GM12873 (cell line): ENCODE measurements at regions not wholly inside any gene's neighbourhood (a gene's known extent, or its start where the extent isn't known, plus 50 kb on each side); places are given as distances from the start of the nearest gene placed in this dataset.

Experiments used
- CTCF ChIP-seq: IDR thresholded peaks from 2 replicates; pipeline ENCODE4 v1.5.1; 2012; ENCODE audit warnings: low read depth, mild to moderate bottlenecking, moderate library complexity, low read length, control low read depth; ENCODE audit not compliant: insufficient read depth; ENCODE audit errors: missing control alignments

DNA sequence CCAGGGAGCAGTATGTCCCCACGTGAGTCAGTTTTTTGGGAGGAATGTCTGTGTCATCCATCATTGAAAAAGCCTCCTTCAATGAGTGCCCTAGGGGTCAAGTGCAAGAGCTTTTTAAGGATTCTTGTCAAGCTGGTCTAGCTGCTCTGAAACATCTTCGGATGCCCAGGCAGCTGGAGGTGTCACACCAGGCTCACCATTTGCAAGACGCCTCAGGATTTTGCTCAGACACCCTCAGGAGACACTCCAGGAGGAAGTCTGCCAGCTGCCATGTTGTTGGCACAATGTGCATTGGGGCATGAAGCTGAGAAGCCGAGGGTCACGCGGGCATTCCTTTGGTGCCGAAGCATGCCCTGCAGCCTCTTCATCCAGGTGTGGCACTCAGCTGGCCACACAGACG lies 111.1 kb upstream of the S1PR3 start:
- TF ChIP-seq CTCF = no peak

- no peak for TF ChIP-seq CTCF
These were observed 101.9 kb upstream of the S1PR3 start for GRCh38 chr9:88889386-88889785.

- TF ChIP-seq CTCF = no peak
These were observed 100.7 kb upstream of the S1PR3 start for GRCh38 chr9:88890546-88890945.

GRCh38 chr9:88891040-88891439 lies 100.2 kb upstream of the S1PR3 start:
- TF ChIP-seq CTCF = no peak

- TF ChIP-seq CTCF = no peak
These were observed 98.5 kb upstream of the S1PR3 start for GRCh38 chr9:88892724-88893123.

GRCh38 chr9:88897081-88897480 lies 94.2 kb upstream of the S1PR3 start:
- TF ChIP-seq CTCF = no peak

DNA sequence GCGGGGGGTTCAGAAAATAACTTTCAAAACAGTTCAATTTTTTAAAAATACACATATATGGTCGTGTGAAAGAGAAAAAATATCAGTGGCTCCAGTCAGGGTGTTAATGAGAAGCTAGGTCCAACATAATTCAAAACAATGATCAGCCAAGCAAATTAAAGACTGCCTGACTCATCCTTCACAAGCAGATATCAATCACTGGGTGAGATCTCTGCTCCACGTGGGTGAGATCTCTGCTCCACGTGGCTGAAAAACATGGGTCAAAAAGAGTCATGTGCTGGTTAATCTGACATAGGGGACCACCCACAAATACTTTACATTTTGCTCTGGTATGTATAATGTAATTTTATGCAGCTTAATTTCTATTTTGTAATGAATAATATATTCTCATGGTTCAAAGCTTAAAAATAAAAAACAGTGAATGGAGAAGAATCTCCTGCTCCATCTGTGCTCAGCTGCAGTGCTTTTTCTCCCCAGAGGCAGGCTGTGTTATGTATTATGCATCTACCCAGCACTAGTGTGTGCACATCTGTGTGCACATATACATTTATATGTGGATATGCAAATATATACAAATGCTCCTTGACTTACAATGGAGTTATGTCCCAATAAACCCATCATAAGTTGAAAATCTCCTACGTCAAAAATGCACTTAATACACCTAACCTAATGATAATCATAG lies 93.1 kb upstream of the S1PR3 start:
- no peak for TF ChIP-seq CTCF
